UCSD-AML1 (cell line): ENCODE measurements at regions not wholly inside any gene's neighbourhood (a gene's known extent, or its start where the extent isn't known, plus 50 kb on each side); places are given as distances from the start of the nearest gene placed in this dataset.
"Not testable (repeated sequence)": the region's sequence is repeated elsewhere in the genome, so short reads cannot be mapped to it uniquely, and the experiment has no call there.

Experiments
- DNase-seq: peaks from one replicate; lab custom pipeline; 2025; ENCODE audit not compliant: unreplicated experiment; lab: John Stamatoyannopoulos, UW

DNA sequence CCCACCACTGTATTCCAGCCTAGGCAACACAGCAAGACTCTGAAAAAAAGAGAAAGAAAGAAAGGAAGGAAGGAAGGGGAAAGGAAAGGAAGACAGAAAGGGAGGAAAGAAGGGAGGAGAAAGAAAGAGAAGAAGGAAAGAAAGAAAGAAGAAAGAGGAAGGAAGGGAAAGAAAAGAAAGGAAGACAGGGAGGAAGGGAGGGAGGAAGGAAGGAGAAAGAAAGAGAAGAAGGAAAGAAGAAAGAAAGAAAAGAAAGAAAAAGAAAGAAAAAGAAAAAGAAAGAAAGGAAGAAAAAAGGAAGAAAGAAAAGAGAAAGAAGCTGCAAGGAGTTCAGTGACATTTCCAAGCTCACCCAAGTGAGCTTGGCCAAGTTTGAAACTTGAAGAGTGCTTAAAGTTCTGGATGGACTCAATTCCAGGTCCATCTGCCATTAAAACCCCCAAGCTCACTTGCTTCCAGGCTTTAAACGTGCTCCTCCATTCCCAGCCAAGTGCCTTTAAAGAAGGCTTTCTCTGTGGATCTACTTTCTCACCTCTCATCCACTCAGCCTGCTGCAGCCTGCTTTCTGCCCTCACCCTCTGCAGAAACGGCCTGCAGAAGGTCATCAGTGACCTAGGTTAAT, 101.5 kb downstream of the VCPKMT start:
- no peak for DNase-seq

GRCh38 chr14:50015716-50016115, 100.7 kb downstream of the VCPKMT start:
- no peak for DNase-seq

GRCh38 chr14:50018201-50018932, 98.0 kb downstream of the VCPKMT start:
- no peak for DNase-seq

DNA sequence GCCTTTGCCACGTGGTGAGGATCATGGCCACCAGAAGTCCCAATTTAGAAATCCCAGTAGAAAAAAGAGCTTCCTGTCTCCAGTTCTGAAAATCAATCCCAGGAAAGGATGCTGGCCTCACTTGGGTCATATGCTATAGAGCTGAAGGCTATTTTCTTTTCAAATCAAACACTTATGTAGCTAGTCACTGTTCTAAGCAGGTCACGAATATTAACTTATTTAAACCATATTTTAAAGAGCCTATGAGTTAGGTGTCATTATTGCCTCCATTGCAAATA, 97.5 kb downstream of the VCPKMT start:
- DNase-seq = no peak

DNA sequence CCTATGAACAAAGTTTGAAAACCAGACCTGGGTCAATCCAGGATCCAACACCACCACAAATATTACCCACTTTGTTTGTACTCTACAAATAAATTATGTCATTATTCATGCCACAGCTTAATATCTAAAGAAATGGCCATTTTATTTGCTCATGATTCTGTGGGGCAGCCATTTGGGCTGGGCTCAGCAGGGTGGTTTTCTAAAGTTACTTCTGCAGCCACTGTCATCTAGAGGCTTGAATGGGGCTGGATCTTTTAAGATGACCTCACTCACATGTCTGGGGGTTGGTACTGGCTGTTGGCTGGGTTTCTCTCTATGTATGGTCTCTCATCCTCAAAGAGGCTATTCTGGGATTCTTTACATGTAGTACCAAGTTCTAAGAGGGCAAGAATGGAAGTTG, 96.2 kb downstream of the VCPKMT start:
- no peak for DNase-seq

- no peak for DNase-seq
Observed at GRCh38 chr14:50020799-50021198, 95.6 kb downstream of the VCPKMT start.

DNA sequence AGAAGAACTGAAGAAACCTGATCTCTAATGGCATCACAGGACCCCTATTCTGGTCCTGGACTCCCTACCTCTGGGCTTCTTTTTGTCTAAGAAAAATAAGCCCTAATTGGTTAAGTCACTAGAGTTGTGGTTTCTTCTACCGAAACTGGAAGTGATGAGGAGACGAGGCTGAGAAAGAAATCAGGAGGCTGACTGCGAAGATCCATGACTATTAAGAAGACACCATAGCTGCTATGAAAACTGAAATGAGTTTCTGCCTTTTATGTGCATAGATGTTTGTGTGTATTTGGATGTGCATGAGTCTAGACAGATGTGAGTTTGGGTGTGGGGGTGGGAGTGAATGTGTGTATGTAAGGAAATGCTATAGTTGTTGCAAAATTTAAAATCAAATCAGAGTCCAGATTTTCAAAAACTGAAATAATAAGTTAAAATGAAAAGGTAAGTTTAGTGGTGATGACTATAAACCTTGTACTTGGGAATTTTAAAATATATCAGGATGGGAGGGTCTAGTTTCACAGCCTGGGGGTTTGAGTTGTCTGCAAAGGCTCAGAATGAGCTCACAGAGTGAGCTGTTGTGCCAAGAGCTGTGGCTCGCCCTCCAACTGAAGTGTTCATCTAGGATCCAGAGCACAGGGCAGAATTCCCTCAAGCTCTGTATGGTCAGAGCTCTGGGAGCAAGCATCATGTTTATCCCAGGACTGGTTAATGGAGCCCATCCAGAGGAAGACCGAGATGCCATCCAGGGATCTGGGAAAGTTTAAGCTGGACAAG, 94.9 kb downstream of the VCPKMT start:
- DNase-seq = no peak

DNA sequence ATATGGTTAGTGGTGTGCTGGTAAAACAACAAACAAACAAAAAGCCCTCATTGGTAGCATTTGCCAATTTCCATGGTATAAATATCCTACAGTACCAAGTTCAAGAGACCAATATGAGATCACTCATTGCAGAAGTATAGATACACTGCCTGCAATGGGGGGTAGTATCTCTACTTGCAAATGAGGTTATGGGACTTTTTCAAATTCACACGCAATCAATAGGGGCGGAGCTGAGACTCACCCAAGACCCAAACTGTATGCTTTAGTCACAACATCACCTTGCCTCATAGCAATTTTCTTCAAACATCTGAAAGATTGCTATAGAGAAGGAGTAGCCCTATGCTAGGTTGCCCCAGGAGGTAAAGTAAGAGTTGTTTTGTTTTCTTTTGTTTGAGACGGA, 93.7 kb downstream of the VCPKMT start:
- DNase-seq = no peak

GRCh38 chr14:50023671-50024490, 92.5 kb downstream of the VCPKMT start:
- DNase-seq = no peak

- DNase-seq = no peak
Observed at GRCh38 chr14:50025073-50025472, 91.3 kb downstream of the VCPKMT start.

- DNase-seq = no peak
Observed at GRCh38 chr14:50025776-50026175, 90.6 kb downstream of the VCPKMT start.

GRCh38 chr14:50026396-50026795, 90.0 kb downstream of the VCPKMT start:
- no peak for DNase-seq

DNA sequence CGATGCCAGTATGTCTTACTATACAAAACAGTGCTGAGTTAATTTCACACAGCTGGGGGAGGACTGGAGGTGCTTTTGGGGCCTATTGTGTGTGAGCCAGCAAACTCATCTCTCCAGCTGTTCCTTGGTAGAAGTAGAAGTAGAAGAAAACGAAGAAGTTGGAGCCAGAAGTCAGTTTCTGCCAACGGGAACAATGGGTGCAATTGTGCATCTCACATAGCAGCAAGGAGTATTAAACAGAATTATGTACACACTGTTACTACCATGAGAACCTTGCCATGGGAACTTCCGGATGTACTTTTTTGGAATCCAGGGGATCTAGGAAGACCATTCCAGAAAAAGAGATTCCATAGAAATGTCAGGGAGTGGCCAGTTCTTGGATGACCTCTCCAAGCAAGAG, 88.6 kb downstream of the VCPKMT start:
- DNase-seq = no peak

- DNase-seq = no peak
Observed at GRCh38 chr14:50028458-50028857, 87.9 kb downstream of the VCPKMT start.

GRCh38 chr14:50030036-50030435, 86.3 kb downstream of the VCPKMT start:
- no peak for DNase-seq

DNA sequence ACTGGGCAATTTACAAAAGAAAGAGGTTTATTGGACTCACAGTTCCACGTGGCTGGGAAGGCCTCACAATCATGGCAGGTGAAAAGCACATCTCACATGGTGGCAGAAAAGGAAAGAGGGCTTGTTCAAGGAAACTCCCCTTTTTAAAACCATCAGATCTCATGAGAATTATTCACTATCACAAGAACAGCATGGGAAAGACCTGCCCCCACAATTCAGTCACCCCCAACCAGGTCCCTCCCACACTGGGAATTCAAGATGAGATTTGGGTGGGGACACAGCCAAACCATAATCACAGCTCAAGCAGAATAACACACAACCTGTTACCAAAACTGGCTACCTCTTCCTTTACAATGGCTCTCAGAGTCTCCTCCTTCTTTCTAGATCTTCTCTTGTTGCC, 85.5 kb downstream of the VCPKMT start:
- DNase-seq = not testable (repeated sequence)

DNA sequence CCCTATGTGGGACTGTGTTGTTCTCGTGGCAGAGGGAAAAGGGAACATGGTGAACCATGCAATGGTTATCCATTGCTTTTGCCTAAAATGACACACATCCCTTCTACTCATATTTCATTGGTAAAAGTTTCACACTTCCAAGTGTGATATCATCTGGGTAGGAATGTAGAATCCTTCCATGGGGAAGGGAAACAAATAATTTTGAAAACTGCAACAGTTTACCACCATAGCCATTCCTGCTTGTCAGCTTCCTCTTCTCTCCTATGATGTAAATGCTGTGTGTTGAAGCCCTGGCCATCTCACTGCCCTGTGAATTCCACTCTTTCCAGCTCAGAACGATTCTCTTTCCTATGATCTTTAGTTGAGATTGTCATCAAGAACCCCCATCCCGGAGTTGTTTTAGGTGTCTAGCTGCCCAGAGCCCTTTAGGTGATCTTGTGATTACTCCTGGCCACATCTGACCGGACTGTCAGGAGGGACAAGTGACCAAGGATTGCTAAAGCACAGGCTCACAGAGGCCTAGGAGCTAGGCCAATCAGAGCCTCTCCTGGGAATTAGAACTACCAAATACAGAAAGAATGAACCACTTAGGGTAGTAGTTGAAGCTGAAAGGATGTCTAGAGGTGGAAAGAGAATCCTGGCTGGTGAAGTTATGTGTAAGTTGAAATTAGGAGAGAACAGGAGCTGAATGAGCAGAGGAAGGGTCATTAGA, 84.6 kb downstream of the VCPKMT start:
- DNase-seq = no peak

- not testable (repeated sequence) for DNase-seq
Observed at GRCh38 chr14:50032462-50033167, 83.8 kb downstream of the VCPKMT start.

DNA sequence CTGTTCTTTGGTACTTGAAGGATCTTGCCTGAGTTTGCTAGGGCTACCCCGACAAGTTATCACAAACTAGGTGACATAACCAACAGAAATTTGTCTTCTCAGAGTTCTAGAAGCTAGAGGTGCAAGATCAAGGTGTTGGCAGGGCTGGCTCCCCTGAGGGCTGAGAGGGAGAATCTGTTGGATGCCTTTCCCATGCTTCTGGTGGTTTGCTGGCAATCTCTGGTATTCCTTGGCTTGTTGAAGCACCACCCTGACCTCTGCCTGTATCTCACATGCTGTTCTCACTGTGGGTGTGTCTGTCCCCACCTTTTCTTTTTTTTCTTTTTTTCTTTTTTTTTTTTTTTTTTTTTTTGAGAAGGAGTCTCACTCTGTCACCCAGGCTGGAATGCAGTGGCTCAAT, 81.2 kb downstream of the VCPKMT start:
- DNase-seq = no peak

- no peak for DNase-seq
Observed at GRCh38 chr14:50036211-50036610, 80.2 kb downstream of the VCPKMT start.
